ENCODE measurements at regions not wholly inside any gene's neighbourhood (a gene's known extent, or its start where the extent isn't known, plus 50 kb on each side); places are given as distances from the start of the nearest gene placed in this dataset.

- no peak for TF ChIP-seq POLR2A (IDR thresholded peaks at IDR 0.05; ENCODE audit: low read depth, low read length)
- no peak for TF ChIP-seq POLR2AphosphoS5 (IDR thresholded peaks at IDR 0.05; ENCODE audit: low read depth, low read length)
- no peak for TF ChIP-seq TAF1 (IDR thresholded peaks at IDR 0.05; ENCODE audit: borderline replicate concordance, low read depth, low read length)
Observed at GRCh38 chr16:59783191-59783590, 1049.1 kb upstream of the GOT2 start.

Data from GM12892 (cell line).